HG03342 (cell line): ENCODE measurements at regions not wholly inside any gene's neighbourhood (a gene's known extent, or its start where the extent isn't known, plus 50 kb on each side); places are given as distances from the start of the nearest gene placed in this dataset.
"Not testable (repeated sequence)": the region's sequence is repeated elsewhere in the genome, so short reads cannot be mapped to it uniquely, and the experiment has no call there.

Experiments used
- ATAC-seq: cut with Tn5 transposase; IDR thresholded peaks from one replicate; pipeline ENCODE4 v1.9.1; 2021; ENCODE audit warnings: mild to moderate bottlenecking, moderate library complexity; ENCODE audit not compliant: unreplicated experiment

- ATAC-seq, result no peak
Observed at GRCh38 chr9:106177216-106177615, 482.9 kb downstream of the TMEM38B start.

DNA sequence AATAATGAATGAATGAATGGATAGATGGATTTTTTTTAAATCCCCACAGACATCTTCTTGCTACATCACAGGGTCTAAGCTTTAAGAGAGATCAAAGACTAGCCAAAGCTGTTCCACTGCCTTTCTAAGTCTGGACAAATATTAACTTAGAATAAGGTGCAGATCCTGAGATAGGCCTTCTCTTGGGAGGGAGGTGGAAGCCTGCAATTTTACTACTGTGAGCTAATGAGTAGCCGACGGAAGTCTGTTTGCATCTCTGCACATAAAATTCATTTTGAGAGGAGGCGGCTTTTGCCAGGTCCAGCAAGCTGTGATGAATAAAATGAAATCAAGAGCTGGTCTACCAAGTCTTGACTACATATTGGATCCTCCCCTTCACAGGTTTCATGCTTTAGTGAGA lies 484.9 kb downstream of the TMEM38B start:
- no peak for ATAC-seq

DNA sequence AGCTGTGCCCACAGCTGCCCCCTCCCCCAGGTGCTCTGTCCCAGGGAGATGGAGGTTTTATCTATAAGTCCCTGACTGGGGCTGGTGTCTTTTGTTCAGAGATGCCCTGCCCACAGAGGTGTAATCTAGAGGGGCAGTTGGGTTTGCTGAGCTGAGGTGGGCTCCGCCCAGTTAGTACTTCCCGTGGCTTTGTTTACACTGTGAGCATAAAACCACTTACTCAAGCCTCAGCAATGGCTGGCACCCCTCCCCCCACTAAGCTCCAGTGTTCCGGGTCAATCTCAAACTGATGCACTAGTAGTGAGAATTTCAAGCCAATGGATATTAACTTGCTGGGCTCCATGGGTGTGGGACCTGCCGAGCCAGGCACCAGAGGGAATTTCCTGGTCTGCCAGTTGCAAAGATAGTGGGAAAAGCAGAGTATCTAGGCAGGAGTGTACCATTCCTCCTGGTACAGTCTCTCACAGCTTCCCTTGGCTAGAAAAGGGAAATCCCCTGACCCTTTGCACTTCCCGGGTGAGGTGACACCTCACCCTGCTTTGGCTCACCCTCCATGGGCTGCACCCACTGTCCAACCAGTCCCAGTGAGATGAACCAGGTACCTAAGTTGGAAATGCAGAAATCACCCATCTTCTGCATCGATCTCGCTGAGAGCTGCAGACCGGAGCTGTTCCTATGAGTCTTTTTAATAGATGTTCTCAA lies 509.6 kb downstream of the TMEM38B start:
- ATAC-seq, result not testable (repeated sequence)

- no peak for ATAC-seq
Observed at GRCh38 chr9:106207298-106207697, 513.0 kb downstream of the TMEM38B start.

- ATAC-seq, result no peak
Observed at GRCh38 chr9:106218427-106218826, 524.1 kb downstream of the TMEM38B start.

DNA sequence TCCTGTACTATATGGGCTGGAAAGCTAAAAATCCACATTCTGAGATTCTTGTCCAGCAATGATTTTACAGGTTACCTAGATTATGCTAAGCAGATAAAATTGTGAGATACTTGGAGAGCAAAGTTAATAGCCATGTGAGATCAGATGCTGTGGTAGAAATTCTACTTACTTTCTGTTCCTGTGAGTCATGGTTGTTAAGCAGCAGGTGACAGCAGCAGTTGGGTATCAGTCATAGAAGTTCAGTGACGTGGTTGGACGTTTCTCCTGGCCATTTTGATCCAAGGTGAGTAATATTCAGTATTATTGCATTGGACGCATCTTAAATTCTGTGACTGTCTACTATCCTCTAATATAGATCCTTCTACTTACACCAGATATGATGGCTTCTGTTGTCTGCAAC lies 524.5 kb downstream of the TMEM38B start:
- ATAC-seq, result peak; percentile 74

DNA sequence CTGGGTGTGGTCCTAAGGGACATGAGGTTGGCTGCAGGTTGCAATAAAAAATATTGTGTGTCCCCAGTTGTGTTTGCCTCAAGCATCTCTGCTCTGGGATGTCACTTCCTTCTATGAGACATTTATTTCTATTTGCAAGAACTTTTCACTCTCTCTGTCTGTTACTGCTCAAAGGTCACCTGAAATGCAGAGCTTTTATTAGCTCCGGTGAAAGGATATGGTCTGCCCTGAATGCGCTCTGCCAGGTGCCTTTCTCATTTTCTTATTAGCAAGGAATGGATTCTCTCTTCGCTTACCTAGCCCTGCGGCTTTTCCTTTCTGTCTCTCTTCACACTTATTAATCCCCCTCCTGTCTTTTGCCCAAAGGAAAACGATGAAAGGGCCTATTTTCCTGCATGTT lies 526.1 kb downstream of the TMEM38B start:
- ATAC-seq, result no peak

DNA sequence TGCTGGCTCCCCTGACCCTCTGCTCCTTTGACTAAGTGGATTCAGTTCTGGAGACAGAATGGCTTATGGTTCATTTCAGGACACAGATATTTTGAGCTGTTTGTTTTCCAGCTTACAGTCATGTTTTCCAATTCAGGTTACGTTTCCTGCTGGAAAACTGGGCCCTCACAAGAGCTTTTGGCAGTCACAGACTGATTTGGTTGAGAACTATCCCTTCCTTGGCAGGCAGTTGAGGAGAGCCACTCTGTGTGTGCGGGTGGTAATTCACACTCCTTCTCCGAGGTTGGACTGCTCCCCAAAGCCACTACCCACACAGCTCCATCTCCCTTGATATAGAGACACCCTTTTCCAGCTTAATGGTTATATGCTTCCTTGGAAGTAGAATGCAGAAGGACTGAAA lies 534.5 kb downstream of the TMEM38B start:
- ATAC-seq, result no peak

GRCh38 chr9:106233116-106233515 lies 538.8 kb downstream of the TMEM38B start:
- ATAC-seq, result no peak

DNA sequence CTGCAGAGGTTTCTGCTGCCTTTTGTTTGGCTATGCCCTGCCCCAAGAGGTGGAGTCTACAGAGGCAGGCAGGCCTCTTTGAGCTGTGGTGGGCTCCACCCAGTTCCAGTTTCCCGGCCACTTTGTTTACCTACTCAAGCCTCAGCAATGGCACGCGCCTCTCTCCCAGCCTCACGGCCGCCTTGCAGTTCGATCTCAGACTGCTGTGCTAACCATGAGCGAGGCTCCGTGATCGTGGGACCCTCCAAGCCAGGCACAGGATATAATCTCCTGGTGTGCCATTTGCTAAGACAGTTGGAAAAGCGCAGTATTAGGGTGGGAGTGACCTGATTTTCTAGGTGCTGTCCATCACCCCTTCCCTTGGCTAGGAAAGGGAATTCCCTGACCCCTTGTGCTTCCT lies 566.6 kb downstream of the TMEM38B start:
- not testable (repeated sequence) for ATAC-seq

- ATAC-seq, result no peak
Observed at GRCh38 chr9:106277966-106278365, 583.6 kb downstream of the TMEM38B start.

- ATAC-seq, result no peak
Observed at GRCh38 chr9:106283769-106284168, 579.2 kb upstream of the ZNF462 start.

GRCh38 chr9:106284296-106284695 lies 578.7 kb upstream of the ZNF462 start:
- no peak for ATAC-seq

DNA sequence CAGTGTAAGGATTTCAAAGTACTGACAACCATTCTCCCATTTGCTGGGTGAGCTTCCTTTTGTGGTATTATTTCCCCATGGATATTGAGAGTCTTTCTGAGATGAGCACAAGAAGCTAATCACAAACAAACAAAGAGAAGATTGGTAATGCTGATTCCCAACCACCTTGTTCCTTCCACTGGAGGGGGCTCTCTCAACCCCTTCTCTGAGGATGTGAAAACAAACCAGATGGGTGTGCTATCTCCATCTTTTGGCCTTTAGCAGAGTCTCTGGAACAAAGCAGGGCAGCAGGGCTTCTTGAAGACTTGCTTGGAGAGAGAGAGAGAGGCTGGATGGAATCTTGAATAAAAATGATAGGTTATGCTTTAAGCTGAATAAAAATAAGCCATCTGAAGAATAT lies 576.7 kb upstream of the ZNF462 start:
- ATAC-seq, result no peak

DNA sequence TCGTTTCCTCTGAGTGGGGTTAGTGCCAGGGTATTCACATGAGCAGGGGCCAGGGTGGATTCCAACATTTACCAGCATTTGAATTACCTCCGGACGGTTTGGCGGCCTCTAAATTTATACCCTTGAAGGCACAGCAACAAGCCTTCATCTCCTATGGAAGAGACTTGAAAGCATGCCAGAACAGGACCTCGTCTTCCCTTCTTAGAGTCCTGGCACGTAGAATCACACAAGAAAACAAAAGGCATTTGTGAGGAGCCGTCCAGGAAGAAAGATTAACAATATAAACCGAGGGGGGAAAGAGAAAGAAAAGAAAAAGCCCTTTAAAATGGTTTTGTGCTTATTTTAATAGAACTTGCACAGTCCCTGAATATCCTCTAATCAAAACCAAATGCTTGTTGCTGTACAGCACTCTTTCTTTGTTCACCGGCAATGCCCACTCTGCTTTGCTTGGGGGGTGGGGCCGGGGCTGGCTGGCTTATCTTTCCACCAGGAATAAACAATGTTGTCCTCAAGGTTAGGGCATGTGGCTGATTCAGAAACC lies 575.8 kb upstream of the ZNF462 start:
- no peak for ATAC-seq

DNA sequence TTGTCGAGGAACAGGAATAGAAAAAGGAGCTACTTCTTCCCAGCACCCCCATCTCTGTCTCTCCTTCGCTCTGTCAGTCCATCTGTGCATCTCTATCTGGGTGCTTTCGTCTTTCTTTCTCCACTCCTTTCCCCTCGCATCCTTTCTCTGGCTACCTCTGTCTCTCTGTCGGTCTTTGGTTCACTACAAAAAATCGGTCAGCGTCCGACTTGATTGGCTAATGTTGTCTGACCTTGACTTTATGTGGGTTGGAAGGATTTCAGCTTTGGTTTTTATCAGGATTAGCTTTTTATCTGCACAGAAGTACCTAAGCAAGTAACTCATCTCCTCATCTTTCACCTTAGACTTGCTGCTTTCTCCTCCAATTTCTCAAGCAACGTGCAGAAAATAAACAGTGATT lies 575.2 kb upstream of the ZNF462 start:
- no peak for ATAC-seq

GRCh38 chr9:106288689-106289088 lies 574.3 kb upstream of the ZNF462 start:
- ATAC-seq, result no peak

- no peak for ATAC-seq
Observed at GRCh38 chr9:106291786-106292185, 571.2 kb upstream of the ZNF462 start.

DNA sequence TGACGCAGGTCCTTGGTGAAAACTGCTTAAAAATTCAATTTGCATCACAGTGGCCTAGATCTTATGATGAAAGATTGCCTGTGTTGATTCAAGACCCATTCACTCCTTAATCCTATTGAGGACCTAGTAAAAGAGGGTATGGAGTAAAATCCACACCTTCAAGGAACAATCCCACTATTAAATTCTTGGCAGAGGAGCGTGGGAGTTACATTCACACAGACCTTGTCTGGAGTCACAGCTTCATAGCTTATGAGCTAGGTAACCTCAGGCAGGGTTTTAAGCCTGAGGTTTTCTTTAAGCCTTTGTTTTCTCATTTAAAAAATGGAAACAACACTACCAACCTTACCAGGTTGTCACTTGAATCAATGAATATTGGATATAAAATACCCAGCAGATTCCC lies 566.5 kb upstream of the ZNF462 start:
- ATAC-seq, result no peak

- ATAC-seq, result no peak
Observed at GRCh38 chr9:106298997-106299396, 564.0 kb upstream of the ZNF462 start.

DNA sequence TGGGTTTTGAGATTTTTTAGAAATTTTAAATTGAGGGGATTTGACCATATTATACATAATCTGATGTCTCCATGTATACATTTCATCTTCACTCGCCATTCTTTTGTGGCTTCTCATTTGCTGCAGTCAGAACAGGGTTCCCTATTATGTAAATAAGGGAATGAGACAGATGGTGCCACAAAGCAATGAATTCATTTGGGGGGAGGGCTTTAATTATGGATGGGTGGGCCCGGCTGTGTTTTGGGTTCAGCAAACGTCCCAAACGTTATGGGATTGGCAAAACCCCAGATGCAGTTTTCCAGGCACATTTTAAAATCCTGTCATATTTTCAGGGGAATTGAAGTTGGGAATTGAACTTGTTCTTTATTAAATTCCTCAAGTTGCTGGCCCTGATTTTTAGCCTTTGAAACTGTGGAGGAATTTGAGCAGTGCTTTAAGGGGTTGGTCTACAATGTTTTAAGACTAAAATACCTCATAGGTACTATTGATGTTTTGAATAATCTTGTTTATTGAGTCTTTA lies 558.5 kb upstream of the ZNF462 start:
- no peak for ATAC-seq

DNA sequence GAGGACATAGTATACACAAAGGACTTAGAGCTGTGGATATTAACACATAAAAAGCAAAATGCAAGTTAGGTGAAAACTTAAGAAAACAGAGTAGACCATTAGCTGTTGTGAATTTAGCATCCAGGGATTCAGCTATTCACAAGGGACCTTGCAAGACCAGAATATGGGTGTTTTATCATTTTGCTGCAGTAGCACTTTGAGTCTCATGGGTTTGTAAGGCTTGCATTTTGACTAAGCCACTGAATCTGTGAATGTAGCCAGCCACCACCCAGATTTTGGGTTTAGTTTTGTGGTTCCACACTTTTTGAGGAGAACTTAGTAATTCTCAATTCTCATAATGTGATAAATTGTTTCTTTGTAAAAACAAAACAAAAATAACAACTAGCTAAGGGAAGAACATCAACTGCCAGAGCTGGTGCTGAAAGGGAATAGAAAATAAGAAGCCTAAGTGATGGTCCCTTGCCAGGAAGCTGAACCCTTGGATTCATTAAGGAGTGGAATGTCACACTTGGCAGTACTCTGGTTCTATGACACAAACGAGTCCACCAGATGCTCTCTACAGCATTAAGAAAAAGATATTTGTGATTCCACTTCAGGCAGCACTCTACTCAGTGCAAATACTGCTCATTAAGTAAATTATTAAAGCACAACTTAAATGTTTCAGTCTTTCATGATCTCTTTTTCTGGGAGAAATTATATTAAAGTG lies 557.4 kb upstream of the ZNF462 start:
- ATAC-seq, result no peak
